B cell (primary cell): ENCODE measurements at regions not wholly inside any gene's neighbourhood (a gene's known extent, or its start where the extent isn't known, plus 50 kb on each side); places are given as distances from the start of the nearest gene placed in this dataset.

Experiments used
- EZH2 ChIP-seq: IDR thresholded peaks from 2 replicates; pipeline ENCODE4 v1.6.1; 2012; ENCODE audit warnings: borderline replicate concordance, low read depth, mild to moderate bottlenecking, moderate library complexity, low read length; ENCODE audit not compliant: insufficient read depth, poor library complexity, severe bottlenecking
- TF ChIP-seq, protein P1 (sequence below): fragments of 200-600 bp; IDR thresholded peaks from one replicate; pipeline ENCODE4 v1.8.0; 2022; ENCODE audit warnings: antibody characterized with exemption, mild to moderate bottlenecking

DNA sequence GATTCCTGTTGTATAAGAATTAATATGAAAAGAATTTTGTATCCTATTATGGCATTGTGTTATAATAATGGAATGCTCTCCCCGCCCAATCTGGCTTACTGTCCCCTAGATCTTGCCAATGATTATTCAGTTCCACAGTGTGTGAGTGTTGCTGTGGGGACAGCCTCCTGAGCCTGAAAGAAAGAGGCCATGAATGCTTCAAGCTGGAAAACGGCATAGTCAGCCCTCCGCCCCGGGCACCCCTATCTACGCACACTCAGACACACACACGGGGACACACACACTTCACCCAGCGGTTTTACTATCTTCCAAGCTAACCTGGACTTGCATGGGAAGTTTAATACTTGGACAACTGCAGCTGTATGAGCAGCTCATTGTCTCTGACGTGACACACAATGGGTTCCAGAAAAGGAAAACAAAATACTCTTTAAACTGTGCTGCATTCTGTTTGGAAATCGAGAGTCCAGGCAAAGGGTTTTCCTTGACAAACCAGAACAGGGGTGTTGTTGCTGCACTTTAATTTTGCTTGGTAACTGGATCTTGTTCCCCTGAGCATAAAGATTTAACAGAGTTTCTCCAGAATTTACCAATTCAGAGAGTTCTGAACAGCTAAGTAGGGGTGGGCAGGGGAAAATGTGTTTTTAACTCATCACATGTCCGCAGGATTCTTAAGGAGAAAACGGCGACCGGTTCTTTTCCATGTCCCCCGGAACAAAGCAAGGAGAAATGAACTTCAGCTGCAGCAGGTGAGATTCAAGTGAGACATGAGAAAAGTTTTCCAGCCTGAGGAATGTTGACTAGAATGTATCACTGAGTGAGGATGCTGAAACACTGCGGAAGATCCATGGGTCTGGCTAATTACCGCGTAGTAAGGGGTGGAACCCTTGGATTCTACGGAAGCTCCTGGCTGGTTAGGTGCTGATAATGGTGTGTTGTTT is 472.9 kb downstream of the FOXO1 start:
- TF ChIP-seq, protein P1, sequence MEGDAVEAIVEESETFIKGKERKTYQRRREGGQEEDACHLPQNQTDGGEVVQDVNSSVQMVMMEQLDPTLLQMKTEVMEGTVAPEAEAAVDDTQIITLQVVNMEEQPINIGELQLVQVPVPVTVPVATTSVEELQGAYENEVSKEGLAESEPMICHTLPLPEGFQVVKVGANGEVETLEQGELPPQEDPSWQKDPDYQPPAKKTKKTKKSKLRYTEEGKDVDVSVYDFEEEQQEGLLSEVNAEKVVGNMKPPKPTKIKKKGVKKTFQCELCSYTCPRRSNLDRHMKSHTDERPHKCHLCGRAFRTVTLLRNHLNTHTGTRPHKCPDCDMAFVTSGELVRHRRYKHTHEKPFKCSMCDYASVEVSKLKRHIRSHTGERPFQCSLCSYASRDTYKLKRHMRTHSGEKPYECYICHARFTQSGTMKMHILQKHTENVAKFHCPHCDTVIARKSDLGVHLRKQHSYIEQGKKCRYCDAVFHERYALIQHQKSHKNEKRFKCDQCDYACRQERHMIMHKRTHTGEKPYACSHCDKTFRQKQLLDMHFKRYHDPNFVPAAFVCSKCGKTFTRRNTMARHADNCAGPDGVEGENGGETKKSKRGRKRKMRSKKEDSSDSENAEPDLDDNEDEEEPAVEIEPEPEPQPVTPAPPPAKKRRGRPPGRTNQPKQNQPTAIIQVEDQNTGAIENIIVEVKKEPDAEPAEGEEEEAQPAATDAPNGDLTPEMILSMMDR, result no peak
- no peak for TF ChIP-seq EZH2
